ENCODE measurements at regions not wholly inside any gene's neighbourhood (a gene's known extent, or its start where the extent isn't known, plus 50 kb on each side); places are given as distances from the start of the nearest gene placed in this dataset.

DNA sequence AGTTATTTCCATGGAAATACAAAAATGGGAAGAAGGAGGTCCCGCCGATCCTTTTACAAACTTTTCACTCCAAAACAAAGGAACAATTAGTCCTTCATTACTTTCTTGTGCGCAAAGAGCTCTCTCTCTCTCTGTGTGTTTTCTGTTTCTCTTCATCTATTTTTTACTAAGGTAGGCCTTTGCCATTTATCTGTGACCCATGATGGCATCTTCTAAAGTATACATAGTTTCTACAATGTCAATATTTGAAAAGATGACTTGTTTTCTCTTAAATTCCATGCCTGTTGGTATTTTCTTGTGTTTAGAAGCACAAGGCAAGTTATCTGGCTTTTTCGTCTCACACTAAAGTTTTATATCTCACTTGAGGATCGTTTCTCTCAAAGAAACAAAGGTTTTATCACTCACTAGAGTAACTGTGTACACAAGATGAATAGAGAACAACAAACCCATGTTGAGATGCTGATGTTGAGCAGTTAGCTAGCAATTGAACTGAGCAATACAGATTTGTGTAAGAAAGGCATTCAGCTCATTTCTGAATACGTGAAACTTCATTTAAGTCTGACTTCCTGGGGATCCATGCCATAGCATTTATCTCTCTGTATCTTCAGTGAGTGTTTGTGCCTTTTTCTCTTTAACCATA lies 250.3 kb downstream of the GBA3 start:
- DNase-seq: no peak
- H3K9me3 ChIP-seq: no peaks in the 10 kb centered on the region
- no peak overlapping the region for H3K4me3 ChIP-seq
- no peaks in the 10 kb centered on the region for H3K4me1 ChIP-seq
- intact Hi-C loops (cut with DNase I; ENCODE audit: low total_unique reads): no loop called here
- H3K27me3 ChIP-seq: no peaks in the 10 kb centered on the region
- no peaks in the 10 kb centered on the region for H3K36me3 ChIP-seq
- TF ChIP-seq POLR2A (IDR thresholded peaks at IDR 0.05): no peak
- TF ChIP-seq, protein P1, sequence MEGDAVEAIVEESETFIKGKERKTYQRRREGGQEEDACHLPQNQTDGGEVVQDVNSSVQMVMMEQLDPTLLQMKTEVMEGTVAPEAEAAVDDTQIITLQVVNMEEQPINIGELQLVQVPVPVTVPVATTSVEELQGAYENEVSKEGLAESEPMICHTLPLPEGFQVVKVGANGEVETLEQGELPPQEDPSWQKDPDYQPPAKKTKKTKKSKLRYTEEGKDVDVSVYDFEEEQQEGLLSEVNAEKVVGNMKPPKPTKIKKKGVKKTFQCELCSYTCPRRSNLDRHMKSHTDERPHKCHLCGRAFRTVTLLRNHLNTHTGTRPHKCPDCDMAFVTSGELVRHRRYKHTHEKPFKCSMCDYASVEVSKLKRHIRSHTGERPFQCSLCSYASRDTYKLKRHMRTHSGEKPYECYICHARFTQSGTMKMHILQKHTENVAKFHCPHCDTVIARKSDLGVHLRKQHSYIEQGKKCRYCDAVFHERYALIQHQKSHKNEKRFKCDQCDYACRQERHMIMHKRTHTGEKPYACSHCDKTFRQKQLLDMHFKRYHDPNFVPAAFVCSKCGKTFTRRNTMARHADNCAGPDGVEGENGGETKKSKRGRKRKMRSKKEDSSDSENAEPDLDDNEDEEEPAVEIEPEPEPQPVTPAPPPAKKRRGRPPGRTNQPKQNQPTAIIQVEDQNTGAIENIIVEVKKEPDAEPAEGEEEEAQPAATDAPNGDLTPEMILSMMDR (IDR thresholded peaks at IDR 0.05): no peak
- H3K27ac ChIP-seq: no peak overlapping the region

DNA sequence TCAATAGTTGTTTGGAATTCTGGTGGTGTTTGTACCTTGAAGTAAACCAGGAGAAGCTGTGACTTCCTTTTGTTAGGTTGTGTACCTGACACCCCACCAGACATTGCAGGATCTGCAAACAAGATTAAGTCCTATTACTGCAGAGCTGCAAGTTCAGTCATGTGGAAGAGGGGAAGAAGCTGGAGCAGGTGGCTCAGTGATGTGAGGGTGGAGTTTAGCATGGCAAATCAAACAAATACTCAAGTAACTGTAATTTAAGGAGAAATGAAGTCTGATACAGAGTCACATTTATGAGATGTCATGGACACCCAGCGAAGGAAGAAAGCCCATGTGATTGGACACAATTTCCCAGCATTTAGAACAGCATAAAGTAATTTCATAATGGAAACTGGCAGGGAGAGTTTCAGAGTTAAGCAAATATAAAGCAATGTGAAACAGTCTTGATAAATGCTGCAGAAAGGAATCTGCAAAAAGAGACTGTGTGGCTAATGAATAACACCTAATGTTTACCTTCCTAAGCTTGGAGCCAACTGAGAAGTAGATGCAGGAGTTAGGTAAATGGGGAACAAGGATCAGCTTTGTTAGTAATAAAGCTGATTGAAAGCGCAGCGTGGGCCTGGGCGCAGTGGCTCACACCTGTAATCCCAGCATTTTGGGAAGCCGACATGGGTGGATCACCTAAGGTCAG lies 249.1 kb downstream of the GBA3 start:
- DNase-seq: no peak
- Histone ChIP-seq H3K4me3 (no peak overlapping the region), H3K27ac (no peak overlapping the region), H3K9me3 (no peaks in the 10 kb centered on the region), H3K4me1 (no peaks in the 10 kb centered on the region), H3K27me3 (no peaks in the 10 kb centered on the region), H3K36me3 (no peaks in the 10 kb centered on the region)
- intact Hi-C loops (cut with DNase I; ENCODE audit: low total_unique reads): no loop called here
- TF ChIP-seq POLR2A (IDR thresholded peaks at IDR 0.05): no peak

GRCh38 chr4:22932326-22932725 lies 239.6 kb downstream of the GBA3 start:
- H3K9me3 ChIP-seq: no peaks in the 10 kb centered on the region
- intact Hi-C loops (cut with DNase I; ENCODE audit: low total_unique reads): no loop called here
- H3K36me3 ChIP-seq: no peaks in the 10 kb centered on the region
- TF ChIP-seq, protein P1 (IDR thresholded peaks at IDR 0.05): no peak
- TF ChIP-seq POLR2A (IDR thresholded peaks at IDR 0.05): no peak
- no peak overlapping the region for H3K27ac ChIP-seq
- no peak for DNase-seq
- no peaks in the 10 kb centered on the region for H3K27me3 ChIP-seq
- no peaks in the 10 kb centered on the region for H3K4me1 ChIP-seq
- H3K4me3 ChIP-seq: no peak overlapping the region

DNA sequence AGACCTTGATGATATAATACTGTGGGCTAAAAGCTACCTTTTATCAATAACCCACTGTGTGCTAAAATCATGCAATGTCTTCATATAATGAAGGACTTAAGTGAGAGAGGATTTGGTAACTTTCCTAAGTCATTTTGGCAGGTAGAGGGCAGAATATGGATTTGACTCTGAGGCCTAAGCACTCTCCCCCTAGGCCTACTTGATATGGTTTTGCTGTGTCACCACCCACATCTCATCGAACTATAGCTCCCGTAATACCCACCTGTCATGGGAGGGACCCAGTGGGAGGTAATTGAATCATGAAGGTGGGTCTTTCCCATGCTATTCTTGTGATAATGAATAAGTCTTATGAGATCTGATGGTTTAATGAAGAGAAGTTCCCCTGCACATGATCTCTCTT lies 229.7 kb downstream of the GBA3 start:
- TF ChIP-seq POLR2A (IDR thresholded peaks at IDR 0.05): no peak
- TF ChIP-seq, protein P1 (IDR thresholded peaks at IDR 0.05): no peak
- no peaks in the 10 kb centered on the region for H3K4me1 ChIP-seq
- H3K27ac ChIP-seq: no peak overlapping the region
- H3K27me3 ChIP-seq: no peaks in the 10 kb centered on the region
- H3K36me3 ChIP-seq: no peaks in the 10 kb centered on the region
- intact Hi-C loops (cut with DNase I; ENCODE audit: low total_unique reads): no loop called here
- no peak overlapping the region for H3K4me3 ChIP-seq
- no peaks in the 10 kb centered on the region for H3K9me3 ChIP-seq
- no peak for DNase-seq

DNA sequence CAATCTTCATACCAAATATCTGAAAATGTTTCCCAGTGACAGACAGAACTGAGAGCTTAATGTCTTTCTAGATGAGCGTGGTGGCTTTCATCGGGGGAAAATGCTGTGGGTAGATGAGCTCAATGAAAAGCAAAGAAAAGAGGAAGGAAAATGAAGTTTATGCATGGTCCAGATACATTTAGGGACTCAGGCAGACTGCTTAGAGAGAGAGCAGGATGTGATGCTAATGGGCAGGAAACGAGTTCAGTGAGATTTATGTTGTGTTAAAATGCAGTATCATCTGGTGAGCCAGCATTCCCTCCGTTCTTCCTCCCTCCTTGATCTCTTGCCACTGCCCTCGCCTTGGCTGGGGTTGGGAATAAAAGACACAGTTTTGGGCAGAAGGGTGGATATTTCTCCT lies 229.2 kb downstream of the GBA3 start:
- no peak for TF ChIP-seq POLR2A (IDR thresholded peaks at IDR 0.05)
- TF ChIP-seq, protein P1 (IDR thresholded peaks at IDR 0.05): no peak
- Histone ChIP-seq H3K9me3 (no peaks in the 10 kb centered on the region), H3K4me1 (no peaks in the 10 kb centered on the region), H3K4me3 (no peak overlapping the region), H3K27me3 (no peaks in the 10 kb centered on the region), H3K27ac (no peak overlapping the region), H3K36me3 (no peaks in the 10 kb centered on the region)
- no peak for DNase-seq
- intact Hi-C loops (cut with DNase I; ENCODE audit: low total_unique reads): no loop called here

Data from uterus (tissue), 3 donors.